SW480 (cell line): ENCODE measurements at regions not wholly inside any gene's neighbourhood (a gene's known extent, or its start where the extent isn't known, plus 50 kb on each side); places are given as distances from the start of the nearest gene placed in this dataset.
A peak's percentile ranks its signal among the peaks of the same experiment; 100 is the strongest.

Experiments used
- DNase-seq: peaks from one replicate; pipeline ENCODE4 v3.0.0-alpha.2; 2016; ENCODE audit warnings: low spot score

- DNase-seq: no peak
Observed at GRCh38 chr6:5946701-5947100, 60.0 kb downstream of the NRN1 start.

GRCh38 chr6:5946181-5946580 lies 60.5 kb downstream of the NRN1 start:
- no peak for DNase-seq

- no peak for DNase-seq
Observed at GRCh38 chr6:5943591-5943990, 63.1 kb downstream of the NRN1 start.

GRCh38 chr6:5942591-5942990 lies 64.1 kb downstream of the NRN1 start:
- no peak for DNase-seq

- no peak for DNase-seq
Observed at GRCh38 chr6:5941188-5941587, 65.5 kb downstream of the NRN1 start.

GRCh38 chr6:5938934-5939333 lies 67.8 kb downstream of the NRN1 start:
- DNase-seq: no peak

- no peak for DNase-seq
Observed at GRCh38 chr6:5937936-5938706, 68.6 kb downstream of the NRN1 start.

GRCh38 chr6:5937169-5937909 lies 69.4 kb downstream of the NRN1 start:
- DNase-seq: no peak

GRCh38 chr6:5936631-5937030 lies 70.1 kb downstream of the NRN1 start:
- DNase-seq: no peak

GRCh38 chr6:5936140-5936539 lies 70.6 kb downstream of the NRN1 start:
- no peak for DNase-seq

GRCh38 chr6:5930968-5931367 lies 75.8 kb downstream of the NRN1 start:
- no peak for DNase-seq

GRCh38 chr6:5930143-5930770 lies 76.5 kb downstream of the NRN1 start:
- no peak for DNase-seq

GRCh38 chr6:5923840-5924239 lies 82.9 kb downstream of the NRN1 start:
- DNase-seq: no peak

GRCh38 chr6:5922230-5922629 lies 84.5 kb downstream of the NRN1 start:
- DNase-seq: no peak

- no peak for DNase-seq
Observed at GRCh38 chr6:5909721-5910120, 97.0 kb downstream of the NRN1 start.

- no peak for DNase-seq
Observed at GRCh38 chr6:5906842-5907241, 99.9 kb downstream of the NRN1 start.

GRCh38 chr6:5906340-5906670 lies 100.4 kb downstream of the NRN1 start:
- no peak for DNase-seq

GRCh38 chr6:5905431-5906339 lies 101.0 kb downstream of the NRN1 start:
- DNase-seq: peak; percentile 54

GRCh38 chr6:5904532-5904931 lies 102.2 kb downstream of the NRN1 start:
- no peak for DNase-seq

- DNase-seq: no peak
Observed at GRCh38 chr6:5899216-5900045, 107.3 kb downstream of the NRN1 start.

- no peak for DNase-seq
Observed at GRCh38 chr6:5898563-5898962, 108.2 kb downstream of the NRN1 start.
